Loucy (cell line): ENCODE measurements at regions not wholly inside any gene's neighbourhood (a gene's known extent, or its start where the extent isn't known, plus 50 kb on each side); places are given as distances from the start of the nearest gene placed in this dataset.

Source experiments
- H2AFZ ChIP-seq: fragments of 200-600 bp; sonication (generic); 2 replicates; pipeline ENCODE4 v1.6.0; 2016; ENCODE audit warnings: antibody characterized with exemption, mild to moderate bottlenecking, low read length, moderate library complexity
- H3F3A ChIP-seq: fragments of 200-600 bp; 2 replicates; pipeline ENCODE4 v1.6.0; 2016; ENCODE audit warnings: antibody characterized with exemption, low read depth, mild to moderate bottlenecking
- H3K27me3 ChIP-seq: fragments of 200-600 bp; sonication (generic); 2 replicates; pipeline ENCODE4 v1.6.1; 2014; ENCODE audit warnings: low read length, mild to moderate bottlenecking; ENCODE audit not compliant: insufficient read depth, poor library complexity, severe bottlenecking
- H3K36me3 ChIP-seq: fragments of 200-600 bp; sonication (generic); 2 replicates; pipeline ENCODE4 v1.6.1; 2016; ENCODE audit warnings: low read length; ENCODE audit not compliant: insufficient read depth
- H3K4me1 ChIP-seq: fragments of 200-600 bp; sonication (generic); 2 replicates; pipeline ENCODE4 v1.5.1; 2014; ENCODE audit warnings: low read length, mild to moderate bottlenecking; ENCODE audit not compliant: insufficient read depth, poor library complexity, severe bottlenecking
- H3K4me2 ChIP-seq: fragments of 200-600 bp; sonication (generic); 2 replicates; pipeline ENCODE4 v1.6.0; 2014; ENCODE audit warnings: antibody characterized with exemption, low read length, low read depth, mild to moderate bottlenecking; ENCODE audit not compliant: poor library complexity, severe bottlenecking
- H3K4me3 ChIP-seq: fragments of 200-600 bp; sonication (generic); 2 replicates; pipeline ENCODE4 v1.5.1; 2014; ENCODE audit warnings: low read length, mild to moderate bottlenecking, mixed read lengths; ENCODE audit not compliant: poor library complexity, severe bottlenecking
- H3K79me2 ChIP-seq: fragments of 200-600 bp; sonication (generic); 2 replicates; pipeline ENCODE4 v1.6.1; 2014; ENCODE audit warnings: low read length; ENCODE audit not compliant: insufficient read depth
- H3K9ac ChIP-seq: fragments of 200-600 bp; sonication (generic); 2 replicates; pipeline ENCODE4 v1.6.0; 2014; ENCODE audit warnings: mild to moderate bottlenecking, low read depth, low read length, moderate library complexity; ENCODE audit not compliant: poor library complexity, severe bottlenecking
- H3K9me2 ChIP-seq: fragments of 200-600 bp; sonication (generic); replicated peaks from 2 replicates; pipeline ENCODE4 v1.6.1; 2016; ENCODE audit warnings: low read depth, low read length, mixed read lengths
- H3K9me3 ChIP-seq: fragments of 200-600 bp; sonication (generic); 2 replicates; pipeline ENCODE4 v1.6.1; 2014; ENCODE audit warnings: mild to moderate bottlenecking, antibody characterized with exemption, low read length, low read depth; ENCODE audit not compliant: insufficient read depth
- H4K20me1 ChIP-seq: fragments of 200-600 bp; sonication (generic); 2 replicates; pipeline ENCODE4 v1.6.0; 2014; ENCODE audit warnings: antibody characterized with exemption, low read length, mild to moderate bottlenecking; ENCODE audit not compliant: insufficient read depth, poor library complexity, severe bottlenecking
- EZH2phosphoT487 ChIP-seq: fragments of 200-600 bp; IDR thresholded peaks from 2 replicates; pipeline ENCODE4 v1.6.1; 2018; ENCODE audit warnings: antibody characterized with exemption, mild to moderate bottlenecking, moderate library complexity, borderline replicate concordance
- TF ChIP-seq, protein P1 (sequence below): fragments of 200-600 bp; sonication (generic); conservative IDR thresholded peaks from 2 replicates; pipeline ENCODE4 v1.5.1; 2014; ENCODE audit warnings: mild to moderate bottlenecking, antibody characterized with exemption, low read length

DNA sequence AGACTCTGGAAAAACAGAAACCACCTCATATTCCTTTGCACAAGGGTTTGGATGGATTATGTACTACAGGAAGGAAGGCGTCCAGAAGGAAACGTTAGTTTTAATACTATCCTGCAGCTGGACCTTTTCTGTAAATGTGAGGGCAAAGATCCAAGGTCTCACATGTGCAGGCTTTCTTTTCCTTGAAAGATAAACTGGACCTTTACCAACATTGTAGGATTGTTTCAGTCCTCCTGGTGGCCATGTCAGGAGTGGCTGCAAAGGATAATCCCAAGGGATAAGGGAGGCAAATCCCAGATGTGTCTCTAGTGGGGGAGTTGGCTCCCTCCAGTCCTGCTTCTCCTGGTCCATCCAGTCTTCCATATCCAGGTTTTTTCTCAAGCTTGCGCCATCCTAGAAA lies 397.5 kb downstream of the HTR1A start:
- no peaks in the 10 kb centered on the region for H3K27me3 ChIP-seq
- H3K79me2 ChIP-seq: no peaks in the 10 kb centered on the region
- no peaks in the 10 kb centered on the region for H3K4me1 ChIP-seq
- H3F3A ChIP-seq: no peaks in the 10 kb centered on the region
- no peaks in the 10 kb centered on the region for H4K20me1 ChIP-seq
- no peaks in the 10 kb centered on the region for H3K9me2 ChIP-seq
- H3K4me3 ChIP-seq: no peak overlapping the region
- no peaks in the 10 kb centered on the region for H3K36me3 ChIP-seq
- no peak overlapping the region for H2AFZ ChIP-seq
- H3K9ac ChIP-seq: no peak overlapping the region
- no peak overlapping the region for H3K4me2 ChIP-seq
- no peaks in the 10 kb centered on the region for H3K9me3 ChIP-seq
- no peak for TF ChIP-seq EZH2phosphoT487
- TF ChIP-seq, protein P1, sequence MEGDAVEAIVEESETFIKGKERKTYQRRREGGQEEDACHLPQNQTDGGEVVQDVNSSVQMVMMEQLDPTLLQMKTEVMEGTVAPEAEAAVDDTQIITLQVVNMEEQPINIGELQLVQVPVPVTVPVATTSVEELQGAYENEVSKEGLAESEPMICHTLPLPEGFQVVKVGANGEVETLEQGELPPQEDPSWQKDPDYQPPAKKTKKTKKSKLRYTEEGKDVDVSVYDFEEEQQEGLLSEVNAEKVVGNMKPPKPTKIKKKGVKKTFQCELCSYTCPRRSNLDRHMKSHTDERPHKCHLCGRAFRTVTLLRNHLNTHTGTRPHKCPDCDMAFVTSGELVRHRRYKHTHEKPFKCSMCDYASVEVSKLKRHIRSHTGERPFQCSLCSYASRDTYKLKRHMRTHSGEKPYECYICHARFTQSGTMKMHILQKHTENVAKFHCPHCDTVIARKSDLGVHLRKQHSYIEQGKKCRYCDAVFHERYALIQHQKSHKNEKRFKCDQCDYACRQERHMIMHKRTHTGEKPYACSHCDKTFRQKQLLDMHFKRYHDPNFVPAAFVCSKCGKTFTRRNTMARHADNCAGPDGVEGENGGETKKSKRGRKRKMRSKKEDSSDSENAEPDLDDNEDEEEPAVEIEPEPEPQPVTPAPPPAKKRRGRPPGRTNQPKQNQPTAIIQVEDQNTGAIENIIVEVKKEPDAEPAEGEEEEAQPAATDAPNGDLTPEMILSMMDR: no peak

DNA sequence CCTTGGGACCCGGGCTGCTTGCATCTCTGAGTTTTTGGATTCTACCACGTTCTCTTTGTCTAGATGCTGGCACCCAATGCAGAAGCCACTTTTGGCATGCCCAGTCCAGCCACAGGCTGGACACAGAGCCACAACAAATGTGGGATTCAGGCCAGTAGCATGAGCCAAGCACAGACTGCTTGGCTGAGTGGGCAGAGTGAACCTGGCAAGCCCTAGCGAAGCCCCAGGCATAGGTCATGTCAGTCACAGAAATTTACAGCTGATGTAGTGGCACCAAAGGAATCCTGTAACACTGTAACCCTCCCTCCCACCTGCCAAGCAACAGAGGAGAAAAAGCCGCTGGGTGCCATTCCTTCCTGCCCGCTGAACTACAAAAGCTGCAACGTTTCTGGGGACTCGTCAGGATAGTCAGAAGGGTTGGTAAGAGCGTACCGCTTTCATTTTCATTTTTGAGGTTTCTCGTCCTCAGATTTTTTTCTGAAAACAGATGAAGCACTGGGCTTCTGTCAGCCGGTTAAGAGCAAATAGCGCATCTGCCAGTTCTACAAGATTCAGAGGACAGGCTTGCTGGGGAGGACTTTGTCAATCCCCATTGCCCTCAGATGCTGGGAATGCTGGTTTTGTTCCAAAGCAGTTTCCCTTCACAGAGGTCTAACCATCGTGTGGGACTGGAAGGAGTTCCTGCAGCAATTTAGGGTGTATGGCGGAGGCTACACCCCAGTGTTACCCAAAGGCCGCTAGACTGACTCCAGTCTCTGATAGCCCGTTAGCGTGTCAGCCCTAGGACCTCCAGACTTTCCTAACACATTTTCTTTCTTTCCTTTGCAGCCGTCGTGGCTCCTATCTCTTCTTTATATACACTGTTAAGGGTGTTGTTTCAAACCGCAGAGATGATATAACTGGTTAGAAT lies 399.0 kb downstream of the HTR1A start:
- H3K9me2 ChIP-seq: no peaks in the 10 kb centered on the region
- H3K9me3 ChIP-seq: no peaks in the 10 kb centered on the region
- no peaks in the 10 kb centered on the region for H3K4me1 ChIP-seq
- H2AFZ ChIP-seq: no peak overlapping the region
- no peak for TF ChIP-seq EZH2phosphoT487
- TF ChIP-seq, protein P1: no peak
- no peak overlapping the region for H3K4me3 ChIP-seq
- no peaks in the 10 kb centered on the region for H3F3A ChIP-seq
- H4K20me1 ChIP-seq: no peaks in the 10 kb centered on the region
- no peak overlapping the region for H3K9ac ChIP-seq
- no peak overlapping the region for H3K4me2 ChIP-seq
- no peaks in the 10 kb centered on the region for H3K36me3 ChIP-seq
- H3K27me3 ChIP-seq: no peaks in the 10 kb centered on the region
- no peaks in the 10 kb centered on the region for H3K79me2 ChIP-seq

DNA sequence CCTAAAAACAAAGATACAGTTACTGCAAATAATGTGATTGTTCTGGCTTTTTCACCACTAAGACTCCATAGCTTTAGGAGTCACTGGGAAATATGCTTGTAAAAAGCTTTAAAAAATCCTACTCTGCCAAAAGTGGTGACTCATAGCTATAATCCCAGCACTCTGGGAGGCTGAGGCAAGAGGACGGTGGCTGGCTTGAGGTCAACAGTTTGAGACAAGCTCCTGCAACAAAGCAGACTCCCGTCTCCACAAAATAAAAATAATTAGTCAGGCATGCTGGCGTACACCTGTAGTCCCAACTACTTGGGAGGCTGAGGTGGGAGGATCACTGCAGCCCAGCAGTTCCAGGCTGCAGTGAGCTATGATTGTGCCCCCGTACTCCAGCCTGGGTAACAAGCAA lies 406.4 kb downstream of the HTR1A start:
- H3K27me3 ChIP-seq: no peaks in the 10 kb centered on the region
- no peaks in the 10 kb centered on the region for H3K36me3 ChIP-seq
- H4K20me1 ChIP-seq: no peaks in the 10 kb centered on the region
- no peak overlapping the region for H3K4me3 ChIP-seq
- H3K79me2 ChIP-seq: no peaks in the 10 kb centered on the region
- H3K4me2 ChIP-seq: no peak overlapping the region
- no peak overlapping the region for H3K9ac ChIP-seq
- no peaks in the 10 kb centered on the region for H3F3A ChIP-seq
- no peaks in the 10 kb centered on the region for H3K4me1 ChIP-seq
- no peaks in the 10 kb centered on the region for H3K9me3 ChIP-seq
- TF ChIP-seq, protein P1: no peak
- TF ChIP-seq EZH2phosphoT487: no peak
- no peak overlapping the region for H2AFZ ChIP-seq
- H3K9me2 ChIP-seq: no peaks in the 10 kb centered on the region
